ENCODE measurements at regions not wholly inside any gene's neighbourhood (a gene's known extent, or its start where the extent isn't known, plus 50 kb on each side); places are given as distances from the start of the nearest gene placed in this dataset.
"Not testable (repeated sequence)": the region's sequence is repeated elsewhere in the genome, so short reads cannot be mapped to it uniquely, and the experiment has no call there.

DNA sequence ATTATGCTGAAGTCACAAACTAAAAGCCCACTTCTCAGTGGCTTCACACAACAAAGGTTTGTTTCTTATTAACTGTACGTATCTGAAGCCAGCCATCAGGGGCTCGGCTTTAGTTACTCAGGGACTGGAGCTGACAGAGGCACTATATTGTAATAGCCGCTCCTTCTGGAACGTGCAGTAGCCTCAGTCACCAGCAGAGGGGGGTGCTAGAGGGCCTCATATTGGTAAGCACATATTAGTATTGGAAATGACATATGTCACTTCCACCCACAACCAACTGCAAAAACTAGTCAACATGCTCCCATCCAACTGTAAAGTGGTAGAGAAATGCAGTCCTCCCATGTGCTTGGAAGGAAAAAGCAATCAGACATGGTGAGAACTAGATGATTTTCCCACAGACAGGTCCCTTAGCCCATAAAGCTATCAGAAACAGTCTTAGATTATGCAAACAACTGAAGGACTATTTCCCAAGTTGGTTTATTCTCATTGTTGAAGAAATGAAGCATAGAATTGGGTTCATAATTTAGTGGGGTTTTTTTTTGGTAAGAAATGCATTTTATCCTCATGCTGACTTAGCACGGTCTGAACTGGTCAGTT lies 183.6 kb upstream of the G2E3 start:
- DNase-seq, result peak; percentile 71 to 76

DNA sequence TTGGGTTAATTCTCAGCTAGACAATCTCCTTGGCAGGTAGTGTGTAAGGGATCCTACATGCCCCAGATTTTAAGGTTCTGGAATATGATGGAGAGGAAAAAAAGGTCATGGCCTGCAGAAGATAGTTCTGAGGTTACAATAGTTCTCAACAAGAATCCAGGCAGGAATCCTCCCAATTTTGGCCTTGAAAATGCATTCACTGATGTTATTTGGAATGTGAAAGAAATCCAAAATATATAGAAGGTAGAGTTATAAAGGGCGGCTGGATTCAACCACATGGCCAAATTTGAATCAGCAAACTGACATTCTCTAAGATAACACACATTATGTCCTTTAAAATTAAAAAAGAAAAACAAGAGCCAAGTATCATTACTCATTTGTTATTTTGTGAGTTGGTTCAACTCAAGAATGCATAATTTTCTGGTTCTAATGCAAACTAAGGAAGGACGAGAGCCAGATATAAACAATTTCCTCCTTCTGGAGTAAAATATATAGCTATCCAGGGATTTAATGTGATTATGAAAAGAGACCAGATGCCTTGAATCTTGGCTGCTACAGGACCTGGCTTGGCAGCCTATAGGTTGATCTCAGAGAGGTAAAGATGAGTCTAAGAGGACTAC lies 177.0 kb upstream of the G2E3 start:
- DNase-seq, result no peak

DNA sequence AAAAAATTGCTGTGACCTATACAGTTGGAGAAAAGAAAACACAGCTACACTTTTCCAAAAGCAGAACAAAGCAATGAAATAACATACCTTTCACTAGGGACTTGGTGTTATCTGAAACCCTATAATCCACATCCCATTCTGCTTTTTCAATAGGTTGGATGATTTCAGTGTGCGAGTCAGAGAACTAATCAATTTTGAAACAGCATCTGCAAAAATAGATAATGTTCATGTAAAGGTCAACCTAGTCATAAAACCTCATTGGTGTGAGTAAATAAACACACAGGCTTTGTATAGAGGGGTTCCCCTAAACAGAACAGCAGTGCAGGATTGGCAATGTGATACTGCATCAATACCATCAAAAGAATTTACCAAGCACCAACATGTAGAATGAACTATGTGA lies 173.0 kb upstream of the G2E3 start:
- no peak for DNase-seq

DNA sequence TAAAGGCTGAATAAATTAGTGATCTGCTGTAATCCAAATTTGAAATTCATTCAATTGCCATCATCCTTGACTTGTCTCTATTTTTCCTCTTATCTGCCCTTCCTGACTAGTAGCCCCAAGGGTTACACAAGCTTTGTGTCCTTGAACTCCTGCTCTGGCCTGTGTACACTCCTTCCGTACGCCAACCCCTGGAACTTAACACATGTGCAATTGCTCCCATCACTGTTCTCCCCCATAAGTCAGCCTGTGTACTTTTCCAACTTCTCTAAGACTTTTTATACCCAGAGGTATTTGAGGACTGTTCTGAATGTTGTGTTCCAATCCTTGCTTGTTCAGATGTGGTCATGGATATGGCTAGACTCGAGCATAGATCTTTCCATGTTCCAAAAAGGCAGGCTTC lies 171.1 kb upstream of the G2E3 start:
- no peak for DNase-seq

DNA sequence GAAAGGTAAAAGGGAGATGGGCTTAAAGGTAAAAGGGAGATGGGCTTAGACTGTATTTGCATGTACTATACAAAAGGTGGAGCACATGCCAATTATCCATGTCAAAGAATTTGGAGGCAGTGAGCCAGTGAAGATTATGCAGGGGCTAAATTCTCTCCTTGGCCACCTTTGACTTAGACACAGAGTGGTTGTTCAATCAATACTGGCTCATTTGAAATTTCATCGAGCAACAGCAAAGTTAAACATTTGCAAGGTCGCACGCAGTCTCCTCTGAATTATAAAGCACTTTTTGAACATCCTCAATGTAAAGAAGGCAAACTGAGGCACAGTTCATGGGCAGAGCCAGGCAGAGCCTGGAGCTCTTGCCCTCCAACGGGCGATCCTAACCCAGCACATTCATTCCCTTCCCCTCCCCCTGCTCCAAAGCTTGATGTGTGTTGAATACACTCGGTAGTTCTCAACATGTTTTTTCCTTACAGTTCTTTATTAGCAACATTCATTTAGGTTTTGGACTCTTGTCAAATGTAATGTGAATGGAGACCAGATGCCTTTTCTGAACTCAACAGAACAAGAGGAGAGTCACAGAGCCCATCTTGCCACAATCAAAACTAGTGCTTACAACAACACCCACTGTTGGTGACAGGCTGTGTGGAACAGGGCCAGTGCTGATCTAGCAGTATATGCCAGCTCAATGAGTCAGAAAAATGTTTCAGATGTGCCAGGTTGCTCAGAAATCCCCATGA lies 169.7 kb upstream of the G2E3 start:
- DNase-seq, result no peak

DNA sequence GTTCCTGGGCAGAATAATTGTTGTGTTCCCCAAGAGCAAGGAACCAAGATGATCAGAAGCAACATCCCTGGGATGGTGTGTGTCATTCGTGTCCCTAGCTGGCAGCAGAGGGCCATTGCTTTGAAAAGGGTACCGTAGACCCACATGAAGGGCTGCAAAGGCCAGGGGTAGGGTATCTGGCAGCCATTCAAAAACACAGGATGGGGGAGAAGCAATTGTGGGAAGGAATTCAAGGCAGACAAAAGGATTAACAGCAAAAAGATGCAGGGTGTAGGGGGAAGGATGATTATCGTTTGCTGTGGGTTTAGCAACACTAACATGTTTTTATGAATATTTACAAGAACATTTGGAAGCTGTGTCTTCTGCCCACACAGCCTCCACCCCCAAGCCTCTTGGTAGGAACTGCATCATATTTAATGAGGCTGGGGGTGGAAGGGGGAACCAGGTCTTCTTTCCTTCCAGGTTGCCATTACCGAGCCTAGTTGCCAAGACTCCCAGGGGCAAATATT lies 169.0 kb upstream of the G2E3 start:
- DNase-seq, result no peak

DNA sequence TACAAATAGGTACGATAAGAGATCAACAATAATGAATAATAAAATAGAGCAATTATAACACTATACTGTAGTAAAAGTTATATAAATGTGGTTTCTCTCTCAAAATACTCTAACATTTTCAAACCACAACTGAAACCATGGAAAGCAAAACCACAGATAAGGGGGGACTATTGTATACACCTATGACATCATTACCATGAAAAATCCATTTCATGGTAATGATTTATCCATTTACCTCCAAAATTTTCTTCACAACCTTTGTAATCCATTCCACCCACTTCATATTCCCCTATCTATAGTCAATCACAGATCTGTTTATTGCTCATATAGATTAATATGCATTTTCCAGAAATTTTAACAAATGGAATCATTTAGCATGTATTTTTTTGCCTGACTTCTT lies 163.9 kb upstream of the G2E3 start:
- no peak for DNase-seq

DNA sequence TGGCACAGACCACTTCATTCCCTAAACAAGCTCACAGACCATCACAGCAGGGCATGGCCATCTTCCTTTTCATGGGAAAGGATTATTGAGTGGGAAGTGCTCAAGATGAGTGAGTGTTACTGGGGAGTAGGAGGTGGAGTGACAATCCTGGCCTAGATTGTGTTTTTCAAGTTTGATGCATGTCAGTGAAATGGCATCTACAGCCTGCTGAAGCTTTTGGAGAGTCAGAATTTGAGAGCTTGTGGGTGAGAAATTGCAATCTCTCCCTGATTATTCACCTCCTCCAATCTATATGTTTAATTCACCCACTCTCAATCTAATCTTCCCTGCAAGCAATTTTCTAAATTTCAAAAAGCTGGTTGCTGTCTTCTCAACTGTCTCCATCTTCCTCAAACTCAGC lies 156.1 kb upstream of the G2E3 start:
- DNase-seq, result no peak

DNA sequence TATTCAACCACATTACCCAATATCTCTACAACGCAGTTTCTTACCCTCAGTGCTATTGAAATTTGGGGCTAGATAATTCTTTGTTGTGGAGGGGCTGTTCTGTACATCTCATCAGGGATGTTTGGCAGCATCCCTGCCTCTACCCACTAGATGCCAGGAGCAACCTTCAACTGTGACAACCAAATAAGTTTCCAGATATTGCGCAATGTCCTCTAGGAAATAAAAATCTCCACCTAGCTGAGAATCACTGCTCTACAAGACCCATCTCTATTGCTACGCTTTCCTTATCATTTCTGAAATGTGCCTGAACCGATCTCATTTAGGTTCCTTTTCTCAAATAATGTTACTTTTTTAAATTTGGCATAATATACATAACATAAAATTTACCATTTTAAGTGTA lies 155.2 kb upstream of the G2E3 start:
- DNase-seq, result no peak

DNA sequence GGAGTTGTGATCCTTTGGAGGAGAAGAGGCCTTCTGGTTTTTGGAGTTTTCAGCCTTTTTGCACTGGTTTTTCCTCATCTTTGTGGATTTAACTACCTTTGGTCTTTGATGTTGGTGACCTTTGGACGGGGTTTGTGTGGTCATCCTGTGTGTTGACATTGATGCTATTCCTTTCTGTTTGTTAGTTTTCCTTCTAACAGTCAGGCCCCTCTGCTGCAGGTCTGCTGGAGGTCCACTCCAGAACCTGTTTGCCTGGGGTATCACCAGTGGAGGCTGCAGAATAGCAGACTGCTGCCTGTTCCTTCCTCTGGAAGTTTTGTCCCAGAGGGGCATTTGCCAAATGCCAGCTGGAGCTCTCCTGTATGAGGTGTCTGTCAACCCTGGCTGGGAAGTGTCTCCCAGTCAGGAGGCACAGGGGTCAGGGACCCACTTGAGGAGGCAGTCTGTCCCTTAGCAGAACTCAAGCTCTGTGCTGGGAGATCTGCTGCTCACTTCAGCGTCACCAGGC lies 149.4 kb upstream of the G2E3 start:
- not testable (repeated sequence) for DNase-seq

DNA sequence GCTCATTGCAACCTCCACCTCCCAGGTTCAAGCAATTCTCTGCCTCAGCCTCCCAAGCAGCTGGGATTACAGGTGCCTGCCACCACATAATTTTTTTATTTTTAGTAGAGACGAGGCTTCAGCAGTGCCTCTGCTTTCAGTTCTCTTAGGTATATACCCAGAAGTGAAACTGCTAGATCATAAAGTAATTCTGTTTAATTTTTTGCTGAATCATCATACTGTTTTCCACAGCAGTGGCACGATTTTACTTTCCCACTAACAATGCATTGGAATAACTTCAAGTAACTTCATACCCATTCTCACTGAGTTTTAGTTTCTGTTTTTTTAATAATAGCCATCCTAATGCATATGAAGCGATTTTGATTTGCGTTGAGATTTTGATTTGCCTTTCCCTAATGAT lies 148.0 kb upstream of the G2E3 start:
- DNase-seq, result no peak

DNA sequence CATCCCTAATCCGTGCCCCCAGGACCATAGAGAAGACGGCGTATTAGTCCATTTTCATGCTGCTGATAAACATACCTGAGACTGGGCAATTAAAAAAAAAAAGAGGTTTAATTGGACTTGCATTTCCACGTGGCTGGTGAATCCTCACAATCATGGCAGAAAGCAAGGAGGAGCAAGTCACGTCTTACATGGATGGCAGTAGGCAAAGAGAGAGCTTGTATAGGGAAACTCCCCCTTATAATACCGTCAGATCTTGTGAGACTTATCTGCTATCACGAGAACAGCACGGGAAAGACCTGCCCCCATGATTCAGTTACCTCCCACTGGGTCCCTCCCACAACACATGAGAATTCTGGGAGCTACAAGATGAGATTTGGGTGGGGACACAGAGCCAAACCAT lies 145.8 kb upstream of the G2E3 start:
- not testable (repeated sequence) for DNase-seq

DNA sequence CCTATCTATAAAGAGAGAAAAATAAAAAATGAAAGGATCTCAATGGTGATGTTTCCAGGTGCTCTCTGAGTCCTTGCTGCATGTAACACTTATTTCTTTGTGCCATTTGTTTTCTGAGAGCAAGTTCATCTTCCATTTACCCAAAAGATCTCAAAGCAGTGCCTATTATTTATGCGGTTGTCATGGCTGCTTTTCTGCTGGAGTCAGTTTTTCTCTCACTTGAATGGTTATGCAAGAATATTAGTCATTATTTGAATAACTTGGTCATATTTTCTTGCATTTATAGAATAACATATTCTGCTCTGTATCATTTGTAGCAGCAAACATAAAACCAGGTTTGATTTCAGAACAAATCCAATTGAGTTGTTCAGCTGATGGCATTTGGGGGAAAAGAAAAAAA lies 141.8 kb upstream of the G2E3 start:
- no peak for DNase-seq

DNA sequence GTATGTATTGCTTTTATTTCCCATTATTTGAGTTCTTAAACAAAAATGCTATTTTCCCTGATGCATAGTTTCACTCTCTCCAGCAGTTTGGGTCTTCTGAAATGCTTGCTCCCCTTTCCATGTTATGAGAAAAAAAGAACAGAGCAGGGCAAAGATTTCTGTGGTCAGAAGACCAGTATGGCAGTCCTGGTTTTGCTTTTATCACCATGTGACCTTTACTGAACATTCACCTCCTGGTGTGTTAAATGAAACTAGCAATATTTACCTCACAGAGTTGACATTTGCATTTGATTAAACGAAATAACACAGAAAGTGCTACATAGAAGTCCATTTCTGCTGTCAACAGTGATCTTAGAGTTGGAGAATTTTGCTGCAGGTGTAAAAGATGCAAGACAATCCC lies 141.0 kb upstream of the G2E3 start:
- DNase-seq, result no peak

DNA sequence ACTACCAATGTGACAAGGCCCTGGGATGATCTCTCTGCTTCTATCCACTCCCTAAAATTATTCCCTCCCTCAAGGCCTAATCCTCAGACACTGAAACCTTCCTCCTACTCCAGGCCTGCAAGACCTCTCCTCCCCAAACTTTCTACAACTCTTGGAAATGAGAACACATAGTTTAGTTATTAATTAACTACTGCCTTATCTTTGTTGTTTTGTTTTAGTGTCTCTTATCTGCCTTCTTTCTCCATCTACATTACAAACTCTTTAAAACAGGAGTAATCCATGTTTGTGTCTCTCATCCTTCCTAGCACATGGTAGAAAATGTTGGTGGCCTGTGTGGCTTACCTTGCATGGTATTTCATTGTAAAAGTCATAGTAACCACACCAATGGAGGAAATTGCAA lies 139.9 kb upstream of the G2E3 start:
- no peak for DNase-seq

DNA sequence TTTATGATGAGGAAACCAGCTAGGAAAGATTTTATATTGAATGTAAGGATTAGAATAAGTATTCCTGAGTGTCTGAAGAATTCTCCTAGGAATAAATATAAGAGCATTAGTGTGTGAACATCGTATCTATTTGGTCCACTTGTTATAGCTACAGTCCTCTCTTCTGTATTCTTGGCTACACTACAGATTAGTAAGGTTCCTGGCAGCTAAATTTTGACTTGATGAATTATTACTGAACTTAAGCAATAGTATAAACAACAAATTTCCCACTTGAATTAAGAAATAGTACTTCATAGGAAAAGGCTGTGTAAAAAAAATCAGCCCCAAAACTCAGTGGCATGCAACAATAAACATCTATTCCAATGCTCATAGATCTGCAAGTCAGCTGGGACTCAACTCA lies 138.4 kb upstream of the G2E3 start:
- DNase-seq, result no peak

DNA sequence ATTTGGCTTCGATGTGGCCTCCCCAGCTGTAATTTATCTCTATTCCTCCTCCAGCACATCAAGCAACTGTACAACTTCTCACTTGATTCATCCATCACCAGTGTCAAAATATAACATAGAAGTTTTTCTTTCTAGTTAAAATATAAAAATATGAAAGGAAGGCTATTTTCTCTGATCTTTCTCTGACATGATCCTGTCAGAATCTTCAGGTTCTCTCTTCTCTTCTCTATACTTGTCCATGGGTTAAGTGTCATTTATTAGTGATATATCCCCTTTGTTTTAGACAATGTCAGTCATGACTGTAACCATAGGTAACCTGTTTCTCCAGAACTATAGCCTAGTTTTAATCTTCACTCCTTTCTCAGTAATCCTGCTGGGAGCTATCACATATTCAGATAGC lies 132.5 kb upstream of the G2E3 start:
- no peak for DNase-seq

DNA sequence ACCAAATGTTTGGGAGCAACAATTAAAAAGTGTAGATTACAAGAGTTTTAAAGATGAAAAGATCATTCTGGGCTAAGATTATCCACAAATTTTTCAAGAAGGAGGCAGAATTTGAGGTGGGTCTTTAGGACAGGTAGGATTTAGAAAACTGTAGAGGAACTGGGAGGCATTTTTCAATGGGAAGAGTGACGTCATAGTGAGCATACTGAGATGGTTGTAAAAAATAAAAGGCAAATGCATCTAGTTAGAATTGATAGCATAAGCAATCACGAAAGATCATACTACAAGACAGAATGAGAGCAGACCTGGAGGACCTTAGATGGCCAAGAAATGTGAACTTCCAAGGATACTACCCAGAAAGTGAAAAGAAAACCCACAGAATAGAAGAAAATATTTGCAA lies 131.6 kb upstream of the G2E3 start:
- DNase-seq, result no peak

DNA sequence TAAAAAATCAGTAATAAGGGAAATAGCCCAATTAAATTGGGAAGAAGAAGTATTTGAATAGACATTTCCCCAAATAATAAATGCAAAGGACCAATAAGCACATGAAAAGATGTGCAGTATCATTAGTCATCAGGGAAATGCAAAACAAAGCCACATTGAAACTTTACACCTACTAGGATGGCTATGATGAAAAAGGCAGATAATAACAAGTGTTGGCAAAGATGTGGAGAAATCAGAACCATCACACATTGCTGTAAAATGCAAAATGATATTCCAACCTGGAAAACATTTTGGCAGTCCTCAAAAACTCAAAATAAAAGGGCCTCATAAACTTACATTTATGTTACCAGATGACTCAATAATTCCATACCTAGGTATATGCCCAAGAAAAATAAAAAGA lies 131.1 kb upstream of the G2E3 start:
- DNase-seq, result no peak

DNA sequence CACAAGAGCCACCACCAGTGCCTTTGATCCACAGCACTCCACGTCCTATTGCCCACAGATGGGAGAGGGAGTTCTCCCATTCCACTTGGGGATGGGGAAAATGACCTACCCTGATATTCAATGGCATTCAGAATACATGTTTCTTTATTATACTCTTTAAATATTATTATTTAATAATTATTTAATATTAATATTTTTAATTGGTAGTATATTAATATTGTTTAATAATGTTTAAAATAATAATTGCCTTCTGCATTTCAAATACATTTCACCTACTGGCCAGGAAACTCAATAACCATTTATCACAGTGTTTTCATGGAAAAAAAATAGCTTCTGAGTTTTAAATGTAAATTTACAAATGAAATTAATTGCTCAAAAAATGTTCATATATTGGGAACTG lies 127.4 kb upstream of the G2E3 start:
- no peak for DNase-seq

DNA sequence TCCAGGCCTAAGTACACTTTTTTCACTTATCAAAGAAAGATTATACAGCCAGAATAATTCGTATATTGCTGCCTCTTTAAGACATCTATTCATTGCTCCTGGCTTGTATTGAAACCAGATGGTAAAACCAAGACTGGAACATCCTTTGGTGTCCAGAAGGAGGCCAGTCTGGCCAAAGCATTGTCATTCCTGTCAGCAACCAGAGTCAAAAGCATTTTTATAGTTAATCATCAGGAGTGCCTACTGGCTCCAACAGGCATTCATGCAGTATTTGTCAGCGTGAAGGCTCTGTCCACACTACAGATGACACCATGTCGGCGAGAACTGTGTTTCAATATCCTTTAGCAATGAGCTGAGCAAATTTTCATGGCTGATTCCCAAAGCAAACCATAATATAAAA lies 118.0 kb upstream of the G2E3 start:
- no peak for DNase-seq

DNA sequence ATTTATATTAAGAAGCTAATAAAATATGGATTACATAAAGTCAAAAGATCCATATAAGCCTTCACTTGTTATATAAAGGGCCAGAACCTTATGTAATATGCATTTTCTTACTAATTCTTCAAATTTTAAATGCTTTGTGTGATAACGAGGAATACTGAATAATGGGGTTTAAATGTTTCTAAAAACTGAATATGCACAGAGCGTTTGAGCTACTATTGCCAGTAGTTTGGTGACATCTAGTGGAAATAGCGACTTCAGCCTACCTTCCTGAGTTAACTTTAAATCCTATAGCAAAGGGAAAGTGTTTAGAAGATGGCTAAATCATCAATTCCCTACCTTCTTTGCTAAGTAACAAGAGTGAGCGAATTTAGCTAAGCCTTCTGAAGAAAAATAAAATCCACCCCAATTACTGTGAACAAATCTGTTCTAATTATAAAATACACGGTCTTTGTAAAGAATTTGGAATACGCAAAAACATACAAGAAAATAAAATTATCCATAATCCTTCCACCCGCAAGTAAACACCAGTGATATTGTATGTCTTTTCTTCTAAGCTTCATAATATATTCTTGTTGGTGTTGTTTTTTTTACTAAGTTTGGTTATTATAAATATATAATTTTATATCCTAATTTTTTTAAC lies 115.5 kb upstream of the G2E3 start:
- DNase-seq, result peak; percentile 59 to 72

DNA sequence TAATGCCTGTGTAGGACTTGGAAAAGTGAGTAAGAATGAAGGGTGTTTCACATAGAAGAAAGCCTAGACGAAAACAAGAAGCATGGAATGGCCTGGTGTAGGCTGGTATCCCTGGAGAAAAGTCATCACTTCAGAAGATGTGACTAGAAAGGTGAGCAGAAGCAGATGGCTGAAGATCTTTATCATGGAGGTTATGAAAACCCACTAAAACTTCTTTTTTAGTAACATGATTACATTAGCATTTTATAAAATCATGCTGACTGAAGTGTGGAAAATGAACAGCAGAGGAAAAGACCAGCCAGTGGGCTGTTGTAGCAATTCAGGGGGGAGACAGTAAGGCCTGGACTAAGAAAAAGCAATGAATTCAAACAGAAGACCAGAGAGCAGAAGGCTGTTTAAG lies 114.5 kb upstream of the G2E3 start:
- no peak for DNase-seq

All from Kasumi-1 (cell line).